CD4-positive, CD25-positive, alpha-beta regulatory T cell (primary cell): ENCODE measurements at regions not wholly inside any gene's neighbourhood (a gene's known extent, or its start where the extent isn't known, plus 50 kb on each side); places are given as distances from the start of the nearest gene placed in this dataset.

Source experiments
- ATAC-seq, 2 donors: fragments of 150-1000 bp; cut with Tn5 transposase; one replicate each; pipeline ENCODE4 v1.10.0; 2021; ENCODE audit warnings: low read depth in 2 of 2, moderate number of reproducible peaks in 2 of 2, moderate library complexity in 1 of 2
- DNase-seq, 3 donors: peaks; one replicate each; pipeline versions ENCODE4 v3.0.0 to v3.0.0-alpha.2; 2012 to 2022; ENCODE audit warnings: mixed read lengths in 1 of 3
- H3K27ac ChIP-seq: one replicate; pipeline ENCODE4 v1.7.0; 2013; ENCODE audit warnings: mild to moderate bottlenecking, low read length; ENCODE audit not compliant: insufficient read depth, poor library complexity, severe bottlenecking
- H3K27me3 ChIP-seq: one replicate; pipeline ENCODE4 v1.7.0; 2013; ENCODE audit warnings: low read length; ENCODE audit not compliant: control insufficient read depth, insufficient read depth
- H3K36me3 ChIP-seq: one replicate; pipeline ENCODE4 v1.7.0; 2013; ENCODE audit warnings: mild to moderate bottlenecking, low read length, moderate library complexity; ENCODE audit not compliant: control insufficient read depth, insufficient read depth
- H3K4me1 ChIP-seq: 2 replicates; pipeline ENCODE4 v1.7.0; 2013; ENCODE audit warnings: mild to moderate bottlenecking, low read length; ENCODE audit not compliant: insufficient read depth, control insufficient read depth, poor library complexity, severe bottlenecking
- H3K4me3 ChIP-seq: one replicate; pipeline ENCODE4 v1.7.0; 2013; ENCODE audit warnings: low read depth, mild to moderate bottlenecking, low read length, moderate library complexity
- H3K9me3 ChIP-seq, 2 experiments: 1 replicate in 1 of 2; 2 replicates in 1 of 2; pipeline ENCODE4 v1.7.0; 2013; ENCODE audit warnings: low read length in 2 of 2, mild to moderate bottlenecking in 1 of 2, moderate library complexity in 1 of 2; ENCODE audit not compliant: control insufficient read depth in 2 of 2
- H3K27ac Mint-ChIP-seq, 3 donors: one replicate each; pipeline ENCODE4 v1.8.0; 2020 to 2022; ENCODE audit warnings: mild to moderate bottlenecking in 3 of 3, mixed read lengths in 3 of 3, moderate library complexity in 2 of 3
- H3K27me3 Mint-ChIP-seq: one replicate; pipeline ENCODE4 v1.8.0; 2022; ENCODE audit warnings: mild to moderate bottlenecking, mixed read lengths
- H3K36me3 Mint-ChIP-seq: one replicate; pipeline ENCODE4 v1.8.0; 2020; ENCODE audit warnings: mixed read lengths
- H3K4me1 Mint-ChIP-seq, 4 donors: one replicate each; pipeline ENCODE4 v1.8.0; 2020 to 2022; ENCODE audit warnings: mixed read lengths in 4 of 4, mild to moderate bottlenecking in 1 of 4
- H3K4me3 Mint-ChIP-seq, 4 donors: one replicate each; pipeline ENCODE4 v1.8.0; 2020 to 2022; ENCODE audit warnings: mild to moderate bottlenecking in 4 of 4, mixed read lengths in 4 of 4, moderate library complexity in 3 of 4
- H3K9me3 Mint-ChIP-seq, 7 donors: one replicate each; pipeline ENCODE4 v1.8.0; 2020 to 2022; ENCODE audit warnings: mixed read lengths in 7 of 7, mild to moderate bottlenecking in 3 of 7, moderate library complexity in 2 of 7

- Histone ChIP-seq H3K4me1 (no peaks in the 10 kb centered on the region), H3K27me3 (no peaks in the 10 kb centered on the region), H3K9me3 (peaks cover 0 to 3% of the 10 kb centered on the region in 2 experiments), H3K27ac (no peak overlapping the region), H3K4me3 (no peak overlapping the region), H3K36me3 (no peaks in the 10 kb centered on the region)
- Mint-ChIP-seq H3K27ac (no peak overlapping the region), H3K36me3 (no peaks in the 10 kb centered on the region), H3K27me3 (no peaks in the 10 kb centered on the region), H3K9me3 (peaks cover 0 to 29% (median 10%) of the 10 kb centered on the region in 7 donors), H3K4me1 (no peaks in the 10 kb centered on the region), H3K4me3 (no peak overlapping the region)
- no peak for DNase-seq
- no peak for ATAC-seq
These were observed 1259.7 kb downstream of the TYW1 start for GRCh38 chr7:68256295-68256694.

GRCh38 chr7:68258609-68259008 lies 1262.0 kb downstream of the TYW1 start:
- no peaks in the 10 kb centered on the region for H3K36me3 ChIP-seq
- no peaks in the 10 kb centered on the region for H3K27me3 ChIP-seq
- peaks cover 0 to 4% of the 10 kb centered on the region in 2 experiments for H3K9me3 ChIP-seq
- Mint-ChIP-seq H3K9me3 (peaks cover 3 to 25% (median 7%) of the 10 kb centered on the region in 7 donors), H3K4me1 (no peaks in the 10 kb centered on the region), H3K27ac (no peak overlapping the region), H3K27me3 (no peaks in the 10 kb centered on the region), H3K36me3 (no peaks in the 10 kb centered on the region), H3K4me3 (no peak overlapping the region)
- H3K4me1 ChIP-seq, result no peaks in the 10 kb centered on the region
- no peak overlapping the region for H3K4me3 ChIP-seq
- no peak overlapping the region for H3K27ac ChIP-seq
- no peak for DNase-seq
- no peak for ATAC-seq

- DNase-seq (no peak), ATAC-seq (no peak)
- no peaks in the 10 kb centered on the region for H3K4me1 ChIP-seq
- H3K4me3 Mint-ChIP-seq, result no peak overlapping the region
- H3K4me3 ChIP-seq, result no peak overlapping the region
- H3K36me3 Mint-ChIP-seq, result no peaks in the 10 kb centered on the region
- H3K27me3 Mint-ChIP-seq, result no peaks in the 10 kb centered on the region
- H3K27me3 ChIP-seq, result no peaks in the 10 kb centered on the region
- peaks cover 3 to 40% (median 9%) of the 10 kb centered on the region in 7 donors for H3K9me3 Mint-ChIP-seq
- H3K27ac Mint-ChIP-seq, result no peak overlapping the region
- peaks cover 12 to 29% of the 10 kb centered on the region in 2 experiments for H3K9me3 ChIP-seq
- no peaks in the 10 kb centered on the region for H3K4me1 Mint-ChIP-seq
- no peak overlapping the region for H3K27ac ChIP-seq
- no peaks in the 10 kb centered on the region for H3K36me3 ChIP-seq
These were observed 1268.6 kb downstream of the TYW1 start for GRCh38 chr7:68265258-68265657.

- DNase-seq (no peak), ATAC-seq (no peak)
- H3K4me3 ChIP-seq, result no peak overlapping the region
- no peaks in the 10 kb centered on the region for H3K4me1 ChIP-seq
- no peak overlapping the region for H3K27ac ChIP-seq
- no peaks in the 10 kb centered on the region for H3K27me3 Mint-ChIP-seq
- H3K9me3 Mint-ChIP-seq, result peaks cover 3 to 31% (median 8%) of the 10 kb centered on the region in 7 donors
- no peaks in the 10 kb centered on the region for H3K4me1 Mint-ChIP-seq
- no peaks in the 10 kb centered on the region for H3K36me3 Mint-ChIP-seq
- H3K27me3 ChIP-seq, result no peaks in the 10 kb centered on the region
- no peak overlapping the region for H3K4me3 Mint-ChIP-seq
- H3K36me3 ChIP-seq, result no peaks in the 10 kb centered on the region
- H3K27ac Mint-ChIP-seq, result no peak overlapping the region
- peaks cover 12 to 29% of the 10 kb centered on the region in 2 experiments for H3K9me3 ChIP-seq
These were observed 1269.5 kb downstream of the TYW1 start for GRCh38 chr7:68266004-68266579.

GRCh38 chr7:68267486-68267885 lies 1270.9 kb downstream of the TYW1 start:
- H3K9me3 ChIP-seq, result peaks cover 10 to 29% of the 10 kb centered on the region in 2 experiments
- H3K27ac ChIP-seq, result no peak overlapping the region
- Mint-ChIP-seq H3K27ac (no peak overlapping the region), H3K36me3 (no peaks in the 10 kb centered on the region), H3K4me3 (no peak overlapping the region), H3K4me1 (no peaks in the 10 kb centered on the region), H3K9me3 (peaks cover 0 to 29% (median 5%) of the 10 kb centered on the region in 7 donors), H3K27me3 (no peaks in the 10 kb centered on the region)
- ATAC-seq, result no peak
- H3K4me1 ChIP-seq, result no peaks in the 10 kb centered on the region
- no peak overlapping the region for H3K4me3 ChIP-seq
- no peaks in the 10 kb centered on the region for H3K27me3 ChIP-seq
- no peak for DNase-seq
- H3K36me3 ChIP-seq, result no peaks in the 10 kb centered on the region

GRCh38 chr7:68269405-68269804 lies 1272.8 kb downstream of the TYW1 start:
- H3K27ac ChIP-seq, result no peak overlapping the region
- Mint-ChIP-seq H3K4me1 (no peaks in the 10 kb centered on the region), H3K27me3 (no peaks in the 10 kb centered on the region), H3K36me3 (no peaks in the 10 kb centered on the region), H3K9me3 (peaks cover 0 to 20% (median 3%) of the 10 kb centered on the region in 7 donors), H3K27ac (no peak overlapping the region), H3K4me3 (no peak overlapping the region)
- H3K4me3 ChIP-seq, result no peak overlapping the region
- no peaks in the 10 kb centered on the region for H3K36me3 ChIP-seq
- no peak for DNase-seq
- peaks cover 10 to 29% of the 10 kb centered on the region in 2 experiments for H3K9me3 ChIP-seq
- no peaks in the 10 kb centered on the region for H3K4me1 ChIP-seq
- ATAC-seq, result no peak
- no peaks in the 10 kb centered on the region for H3K27me3 ChIP-seq

- H3K9me3 Mint-ChIP-seq, result peaks cover under 1 to 7% (median 4%) of the 10 kb centered on the region in 7 donors
- no peak overlapping the region for H3K4me3 Mint-ChIP-seq
- no peak overlapping the region for H3K27ac ChIP-seq
- H3K27me3 ChIP-seq, result no peaks in the 10 kb centered on the region
- H3K4me3 ChIP-seq, result no peak overlapping the region
- no peaks in the 10 kb centered on the region for H3K27me3 Mint-ChIP-seq
- H3K4me1 ChIP-seq, result no peaks in the 10 kb centered on the region
- DNase-seq, result no peak
- H3K36me3 Mint-ChIP-seq, result no peaks in the 10 kb centered on the region
- no peaks in the 10 kb centered on the region for H3K36me3 ChIP-seq
- no peak for ATAC-seq
- H3K9me3 ChIP-seq, result peaks cover 1 to 2% of the 10 kb centered on the region in 2 experiments
- H3K4me1 Mint-ChIP-seq, result no peaks in the 10 kb centered on the region
- no peak overlapping the region for H3K27ac Mint-ChIP-seq
These were observed 1275.9 kb downstream of the TYW1 start for GRCh38 chr7:68272507-68272906.

GRCh38 chr7:68276725-68277124 lies 1280.1 kb downstream of the TYW1 start:
- peaks cover 0 to 9% (median 6%) of the 10 kb centered on the region in 7 donors for H3K9me3 Mint-ChIP-seq
- no peaks in the 10 kb centered on the region for H3K36me3 Mint-ChIP-seq
- no peak overlapping the region for H3K27ac ChIP-seq
- H3K4me1 Mint-ChIP-seq, result no peaks in the 10 kb centered on the region
- H3K4me3 ChIP-seq, result no peak overlapping the region
- H3K4me3 Mint-ChIP-seq, result no peak overlapping the region
- no peak for DNase-seq
- no peaks in the 10 kb centered on the region for H3K27me3 ChIP-seq
- no peaks in the 10 kb centered on the region for H3K36me3 ChIP-seq
- no peaks in the 10 kb centered on the region for H3K27me3 Mint-ChIP-seq
- peaks cover 0 to 7% of the 10 kb centered on the region in 2 experiments for H3K9me3 ChIP-seq
- no peak overlapping the region for H3K27ac Mint-ChIP-seq
- no peaks in the 10 kb centered on the region for H3K4me1 ChIP-seq
- ATAC-seq, result no peak
